ENCODE measurements at regions not wholly inside any gene's neighbourhood (a gene's known extent, or its start where the extent isn't known, plus 50 kb on each side); places are given as distances from the start of the nearest gene placed in this dataset.

DNA sequence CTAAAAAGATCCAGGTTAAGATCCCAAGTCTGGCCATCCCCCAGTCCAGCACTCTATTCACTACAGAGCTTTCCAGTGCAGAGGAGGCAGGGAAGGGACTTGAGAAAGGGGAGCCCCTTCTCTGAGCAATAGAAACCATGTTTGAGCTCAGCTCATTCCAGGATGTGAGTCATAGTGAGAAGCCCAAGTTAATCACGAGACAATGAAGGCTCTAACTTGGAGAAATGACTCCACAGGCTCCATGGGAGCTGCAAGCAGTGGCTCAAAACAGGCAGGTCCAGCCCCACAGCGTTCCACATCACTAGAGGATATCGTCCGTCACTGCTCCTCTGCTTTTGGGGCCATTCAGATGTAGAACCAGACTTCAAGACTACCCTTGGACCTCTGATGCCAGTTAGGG lies 59.1 kb downstream of the CAMK2N1 start:
- Mint-ChIP-seq H3K4me3 (no peak overlapping the region), H3K36me3 (ENCODE audit: low read depth) (peaks cover 3% of the 10 kb centered on the region), H3K9me3 (peaks cover 14% of the 10 kb centered on the region), H3K27me3 (peaks cover 28% of the 10 kb centered on the region), H3K4me1 (ENCODE audit: low read depth) (peaks cover 10% of the 10 kb centered on the region), H3K27ac (no peak overlapping the region)
- ChIA-PET POLR2A (interaction anchor here (0.9 kb wide), 1 partner anchor 12 kb away, joined by 3 read pairs; no protein-coding TSS in a partner anchor), CTCF (interaction anchor here (0.8 to 2.0 kb wide), 6 partner anchors 14 to 215 kb away, joined by 3 to 5 read pairs (median 3); no protein-coding TSS in a partner anchor)
- ATAC-seq = peak; percentile 74
- peak; percentile 8 for DNase-seq
- TF ChIP-seq CTCF (IDR thresholded peaks at IDR 0.05) = no peak
- intact Hi-C loops (cut with micrococcal nuclease) = no loop called here

- Mint-ChIP-seq H3K4me1 (ENCODE audit: low read depth) (peaks cover 10% of the 10 kb centered on the region), H3K27me3 (peaks cover 28% of the 10 kb centered on the region), H3K4me3 (no peak overlapping the region), H3K27ac (no peak overlapping the region), H3K36me3 (ENCODE audit: low read depth) (peaks cover 3% of the 10 kb centered on the region), H3K9me3 (peaks cover 15% of the 10 kb centered on the region)
- no peak for DNase-seq
- POLR2A ChIA-PET = interaction anchor here (0.6 to 0.9 kb wide), 2 partner anchors 13 to 161 kb away, joined by 3 read pairs; no protein-coding TSS in a partner anchor
- no peak for TF ChIP-seq CTCF (IDR thresholded peaks at IDR 0.05)
- CTCF ChIA-PET = interaction anchor here (0.8 to 2.0 kb wide), 6 partner anchors 15 to 214 kb away, joined by 3 to 5 read pairs (median 3); no protein-coding TSS in a partner anchor
- ATAC-seq = no peak
- intact Hi-C loops (cut with micrococcal nuclease) = no loop called here
These were observed 59.6 kb downstream of the CAMK2N1 start for GRCh38 chr1:20426371-20426770.

DNA sequence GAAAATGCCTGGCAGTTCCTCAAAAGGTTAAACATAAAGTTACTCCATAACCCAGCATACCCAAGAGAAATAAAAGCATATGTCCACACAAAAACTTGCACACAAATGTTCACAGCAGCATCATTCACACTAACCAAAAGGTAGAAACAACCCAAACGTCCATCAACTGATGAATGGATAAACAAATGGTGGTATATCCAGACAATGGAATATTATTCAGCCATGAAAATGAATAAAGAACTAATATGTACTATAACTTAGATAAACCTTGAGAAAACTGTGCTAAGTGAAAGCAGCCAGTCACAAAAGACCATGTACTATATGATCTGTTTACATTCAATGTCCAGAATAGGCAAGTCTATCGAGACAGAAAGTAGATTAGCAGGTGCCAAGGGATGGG lies 60.4 kb downstream of the CAMK2N1 start:
- Mint-ChIP-seq H3K27ac (no peak overlapping the region), H3K36me3 (ENCODE audit: low read depth) (peaks cover 3% of the 10 kb centered on the region), H3K27me3 (peaks cover 32% of the 10 kb centered on the region), H3K9me3 (peaks cover 15% of the 10 kb centered on the region), H3K4me1 (ENCODE audit: low read depth) (peaks cover 10% of the 10 kb centered on the region), H3K4me3 (no peak overlapping the region)
- DNase-seq (no peak), ATAC-seq (no peak)
- ChIA-PET POLR2A (interaction anchor here (0.6 kb wide), 1 partner anchor 160 kb away, joined by 3 read pairs; no protein-coding TSS in a partner anchor), CTCF (interaction anchor here (0.9 to 2.0 kb wide), 4 partner anchors 48 to 213 kb away, joined by 3 to 5 read pairs (median 4); no protein-coding TSS in a partner anchor)
- intact Hi-C loops (cut with micrococcal nuclease) = no loop called here
- TF ChIP-seq CTCF (IDR thresholded peaks at IDR 0.05) = no peak

DNA sequence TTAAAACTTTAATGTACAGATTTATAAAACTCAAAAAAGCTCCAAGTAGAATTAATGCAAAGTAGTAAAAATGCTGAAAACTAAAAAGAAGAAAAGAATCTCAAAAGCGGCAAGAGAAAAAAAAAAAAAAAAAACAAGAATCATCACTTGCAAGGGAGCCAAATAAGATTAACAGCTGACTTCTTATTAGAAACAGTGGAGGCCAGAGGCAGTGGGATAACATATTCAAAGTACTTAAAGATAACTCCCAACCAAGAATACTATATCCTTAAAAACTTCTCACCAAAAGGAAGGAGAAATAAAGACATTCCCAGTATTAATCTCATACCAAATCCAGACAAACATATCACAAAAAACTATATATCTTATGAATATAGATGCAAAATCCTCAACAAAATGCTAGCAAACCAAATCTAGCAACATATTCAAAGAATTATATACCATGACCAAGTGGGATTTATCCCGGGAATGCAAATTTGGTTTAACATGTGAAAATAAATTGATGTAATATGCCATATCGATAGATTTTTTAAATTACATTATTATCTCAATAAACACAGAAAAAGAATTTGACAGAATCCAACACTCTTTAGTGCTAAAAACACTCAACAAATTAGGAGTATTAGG lies 62.7 kb downstream of the CAMK2N1 start:
- DNase-seq (no peak), ATAC-seq (no peak)
- Mint-ChIP-seq H3K27me3 (peaks cover 31% of the 10 kb centered on the region), H3K27ac (no peak overlapping the region), H3K4me3 (no peak overlapping the region), H3K4me1 (ENCODE audit: low read depth) (peaks cover 10% of the 10 kb centered on the region), H3K9me3 (peaks cover 15% of the 10 kb centered on the region), H3K36me3 (ENCODE audit: low read depth) (peaks cover 3% of the 10 kb centered on the region)
- intact Hi-C loops (cut with micrococcal nuclease) = no loop called here
- CTCF ChIA-PET = interaction anchor here (1.1 kb wide), 1 partner anchor 10 kb away, joined by 3 read pairs; no protein-coding TSS in a partner anchor
- POLR2A ChIA-PET = no interaction called here
- TF ChIP-seq CTCF (IDR thresholded peaks at IDR 0.05) = no peak

GRCh38 chr1:20421441-20421840 lies 64.6 kb downstream of the CAMK2N1 start:
- ATAC-seq (no peak), DNase-seq (no peak)
- ChIA-PET CTCF (interaction anchor here (0.9 to 4.2 kb wide), 2 partner anchors 9 to 59 kb away, joined by 3 to 21 read pairs; no protein-coding TSS in a partner anchor), POLR2A (interaction anchor here (0.6 kb wide), 1 partner anchor 355 kb away, joined by 3 read pairs; no protein-coding TSS in a partner anchor)
- H3K4me3 Mint-ChIP-seq = no peak overlapping the region
- no peak for TF ChIP-seq CTCF (IDR thresholded peaks at IDR 0.05)
- H3K27me3 Mint-ChIP-seq = peaks cover 24% of the 10 kb centered on the region
- no peak overlapping the region for H3K27ac Mint-ChIP-seq
- H3K4me1 Mint-ChIP-seq (ENCODE audit: low read depth) = peaks cover under 1% of the 10 kb centered on the region
- peaks cover 15% of the 10 kb centered on the region for H3K9me3 Mint-ChIP-seq
- peaks cover 3% of the 10 kb centered on the region for H3K36me3 Mint-ChIP-seq (ENCODE audit: low read depth)
- intact Hi-C loops (cut with micrococcal nuclease) = no loop called here
